Transverse colon (tissue), 3 donors: ENCODE measurements at regions not wholly inside any gene's neighbourhood (a gene's known extent, or its start where the extent isn't known, plus 50 kb on each side); places are given as distances from the start of the nearest gene placed in this dataset.

ENCODE experiments used
- CTCF ChIP-seq, 5 experiments: fragments of 200-600 bp in 3 of 5; fragments of 450-650 bp in 2 of 5; sonication (generic) in 3 of 5; IDR thresholded peaks; 1 replicate in 2 of 5; 2 replicates in 3 of 5; pipeline ENCODE4 v1.5.1; 2016 to 2017; ENCODE audit warnings: antibody characterized with exemption in 5 of 5, inconsistent platforms in 3 of 5, mild to moderate bottlenecking in 2 of 5, moderate library complexity in 1 of 5
- EP300 ChIP-seq: sonication (generic); formaldehyde crosslinking; IDR thresholded peaks from one replicate; pipeline ENCODE4 v1.6.1; 2017; ENCODE audit warnings: antibody characterized with exemption, low read depth
- POLR2A ChIP-seq: fragments of 450-650 bp; IDR thresholded peaks from one replicate; pipeline ENCODE4 v1.6.1; 2016; ENCODE audit warnings: antibody characterized with exemption, mild to moderate bottlenecking, moderate library complexity

GRCh38 chr4:27145597-27145996 is 285.0 kb downstream of the STIM2 start:
- no peak for TF ChIP-seq CTCF (IDR thresholded peaks at IDR 0.05)
- no peak for TF ChIP-seq EP300
- no peak for TF ChIP-seq POLR2A
